Left lung (tissue), 4 donors: ENCODE measurements at regions not wholly inside any gene's neighbourhood (a gene's known extent, or its start where the extent isn't known, plus 50 kb on each side); places are given as distances from the start of the nearest gene placed in this dataset.

ENCODE experiments used
- ATAC-seq: fragments of 200-7000 bp; cut with Tn5 transposase; one replicate; pipeline ENCODE4 v1.9.1; 2020; ENCODE audit warnings: moderate library complexity
- DNase-seq, 4 donors: peaks; one replicate each; pipeline ENCODE4 v3.0.0-alpha.2; 2013 to 2020
- H3K27ac ChIP-seq, 2 donors: fragments of 200-600 bp; sonication (generic) in 1 of 2; one replicate each; pipeline versions ENCODE4 v1.5.0 to v1.8.0; 2020 to 2021
- H3K27me3 ChIP-seq, 2 donors: fragments of 200-600 bp; sonication (generic) in 1 of 2; one replicate each; pipeline versions ENCODE4 v1.5.0 to v1.8.0; 2020 to 2021
- H3K36me3 ChIP-seq, 2 donors: fragments of 200-600 bp; sonication (generic) in 1 of 2; one replicate each; pipeline versions ENCODE4 v1.5.0 to v1.8.0; 2020 to 2021
- H3K4me1 ChIP-seq, 2 donors: fragments of 200-600 bp; one replicate each; pipeline ENCODE4 v1.8.0; 2021
- H3K4me3 ChIP-seq, 2 donors: fragments of 200-600 bp; sonication (generic) in 1 of 2; one replicate each; pipeline versions ENCODE4 v1.5.0 to v1.8.0; 2020 to 2021; ENCODE audit warnings: mild to moderate bottlenecking in 1 of 2
- H3K9me3 ChIP-seq, 2 donors: fragments of 200-600 bp; sonication (generic) in 1 of 2; one replicate each; pipeline versions ENCODE4 v1.5.0 to v1.8.0; 2020 to 2021
- intact Hi-C, 2 donors: fragments of 100-400 bp; cut with DNase I; formaldehyde crosslinking; loops; one replicate each; pipeline versions ENCODE4 v1.11.2 to v1.14.2; 2022
- TF ChIP-seq, protein P1 (sequence below), 2 donors: fragments of 200-600 bp; sonication (generic) in 1 of 2; IDR thresholded peaks; one replicate each; pipeline versions ENCODE4 v1.5.0 to v1.8.0; 2021; ENCODE audit warnings: antibody characterized with exemption in 2 of 2
- donor health status: DM: no; HTN: yes; CAD: no.
- donor health status: DM: no; HTN: no; CAD: no.

- DNase-seq (no peak), ATAC-seq (no peak)
- Histone ChIP-seq H3K36me3 (no peaks in the 10 kb centered on the region), H3K27ac (no peak overlapping the region), H3K9me3 (no peaks in the 10 kb centered on the region), H3K4me3 (no peak overlapping the region), H3K4me1 (no peaks in the 10 kb centered on the region), H3K27me3 (no peaks in the 10 kb centered on the region)
- intact Hi-C loops: no loop called here
- TF ChIP-seq, protein P1, sequence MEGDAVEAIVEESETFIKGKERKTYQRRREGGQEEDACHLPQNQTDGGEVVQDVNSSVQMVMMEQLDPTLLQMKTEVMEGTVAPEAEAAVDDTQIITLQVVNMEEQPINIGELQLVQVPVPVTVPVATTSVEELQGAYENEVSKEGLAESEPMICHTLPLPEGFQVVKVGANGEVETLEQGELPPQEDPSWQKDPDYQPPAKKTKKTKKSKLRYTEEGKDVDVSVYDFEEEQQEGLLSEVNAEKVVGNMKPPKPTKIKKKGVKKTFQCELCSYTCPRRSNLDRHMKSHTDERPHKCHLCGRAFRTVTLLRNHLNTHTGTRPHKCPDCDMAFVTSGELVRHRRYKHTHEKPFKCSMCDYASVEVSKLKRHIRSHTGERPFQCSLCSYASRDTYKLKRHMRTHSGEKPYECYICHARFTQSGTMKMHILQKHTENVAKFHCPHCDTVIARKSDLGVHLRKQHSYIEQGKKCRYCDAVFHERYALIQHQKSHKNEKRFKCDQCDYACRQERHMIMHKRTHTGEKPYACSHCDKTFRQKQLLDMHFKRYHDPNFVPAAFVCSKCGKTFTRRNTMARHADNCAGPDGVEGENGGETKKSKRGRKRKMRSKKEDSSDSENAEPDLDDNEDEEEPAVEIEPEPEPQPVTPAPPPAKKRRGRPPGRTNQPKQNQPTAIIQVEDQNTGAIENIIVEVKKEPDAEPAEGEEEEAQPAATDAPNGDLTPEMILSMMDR (IDR thresholded peaks at IDR 0.05): no peak
Observed at GRCh38 chr10:113226399-113226798, 276.4 kb downstream of the TCF7L2 start.

DNA sequence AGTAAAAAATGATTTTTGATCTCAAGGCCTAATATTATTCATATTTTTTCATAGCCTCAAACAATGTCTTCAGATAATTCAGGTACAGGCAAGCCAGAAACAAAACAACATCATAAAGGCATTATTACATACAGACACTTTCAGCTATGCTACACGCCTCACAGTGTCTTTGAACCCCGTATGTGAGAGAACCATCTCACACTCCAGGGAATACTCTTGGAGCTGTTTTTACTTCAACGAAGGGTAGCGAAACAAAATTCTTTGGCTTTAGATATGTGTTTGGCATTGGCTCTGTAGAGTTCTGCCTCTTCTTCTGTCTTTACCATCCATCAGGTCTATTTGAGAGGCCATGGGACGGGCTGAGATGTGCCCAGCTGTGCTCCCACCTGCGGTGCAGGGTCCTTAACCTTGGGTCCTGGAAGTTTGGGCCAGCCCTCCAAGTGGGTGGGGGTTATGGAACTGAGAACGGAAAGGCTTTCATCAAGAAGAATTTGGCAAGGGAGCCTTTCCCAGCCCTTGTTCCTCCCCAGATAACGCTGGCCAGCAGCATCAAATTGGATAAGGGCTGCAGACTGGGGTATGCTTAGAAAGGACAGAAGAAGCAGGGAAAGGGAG is 276.9 kb downstream of the TCF7L2 start:
- ATAC-seq: no peak
- intact Hi-C loops: no loop called here
- no peak for DNase-seq
- TF ChIP-seq, protein P1 (IDR thresholded peaks at IDR 0.05): no peak
- no peaks in the 10 kb centered on the region for H3K9me3 ChIP-seq
- no peaks in the 10 kb centered on the region for H3K4me1 ChIP-seq
- H3K36me3 ChIP-seq: no peaks in the 10 kb centered on the region
- no peak overlapping the region for H3K4me3 ChIP-seq
- H3K27me3 ChIP-seq: no peaks in the 10 kb centered on the region
- H3K27ac ChIP-seq: no peak overlapping the region

DNA sequence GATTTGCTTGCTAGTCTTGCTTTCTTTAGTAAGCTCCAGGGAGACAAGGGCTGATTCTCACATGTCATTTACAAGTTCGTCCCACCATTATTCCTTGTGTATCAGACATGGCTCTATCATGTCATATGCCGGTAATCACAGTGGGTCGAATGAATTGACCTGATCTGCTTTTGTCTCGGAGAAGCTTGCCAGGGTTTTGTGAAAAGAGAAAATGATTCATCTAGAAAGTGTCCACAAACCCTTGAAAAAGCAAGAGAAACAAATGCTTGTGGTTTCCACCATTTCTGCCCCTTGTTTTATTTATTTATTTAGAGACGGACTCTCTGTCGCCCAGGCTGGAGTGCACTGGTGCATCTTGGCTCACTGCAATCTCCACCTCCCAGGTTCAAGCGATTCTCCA is 278.5 kb downstream of the TCF7L2 start:
- ATAC-seq: no peak
- no peaks in the 10 kb centered on the region for H3K9me3 ChIP-seq
- H3K27ac ChIP-seq: no peak overlapping the region
- TF ChIP-seq, protein P1 (IDR thresholded peaks at IDR 0.05): no peak
- intact Hi-C loops: no loop called here
- no peaks in the 10 kb centered on the region for H3K27me3 ChIP-seq
- H3K4me1 ChIP-seq: peaks cover 0 to 5% of the 10 kb centered on the region in 2 donors
- no peaks in the 10 kb centered on the region for H3K36me3 ChIP-seq
- H3K4me3 ChIP-seq: no peak overlapping the region
- no peak for DNase-seq

- H3K4me3 ChIP-seq: no peak overlapping the region
- no peak overlapping the region for H3K27ac ChIP-seq
- TF ChIP-seq, protein P1 (IDR thresholded peaks at IDR 0.05): no peak
- intact Hi-C loops: no loop called here
- peaks cover 0 to 5% of the 10 kb centered on the region in 2 donors for H3K4me1 ChIP-seq
- H3K27me3 ChIP-seq: no peaks in the 10 kb centered on the region
- H3K36me3 ChIP-seq: no peaks in the 10 kb centered on the region
- DNase-seq (no peak), ATAC-seq (no peak)
- H3K9me3 ChIP-seq: no peaks in the 10 kb centered on the region
Observed at GRCh38 chr10:113230011-113230610, 280.1 kb downstream of the TCF7L2 start.

DNA sequence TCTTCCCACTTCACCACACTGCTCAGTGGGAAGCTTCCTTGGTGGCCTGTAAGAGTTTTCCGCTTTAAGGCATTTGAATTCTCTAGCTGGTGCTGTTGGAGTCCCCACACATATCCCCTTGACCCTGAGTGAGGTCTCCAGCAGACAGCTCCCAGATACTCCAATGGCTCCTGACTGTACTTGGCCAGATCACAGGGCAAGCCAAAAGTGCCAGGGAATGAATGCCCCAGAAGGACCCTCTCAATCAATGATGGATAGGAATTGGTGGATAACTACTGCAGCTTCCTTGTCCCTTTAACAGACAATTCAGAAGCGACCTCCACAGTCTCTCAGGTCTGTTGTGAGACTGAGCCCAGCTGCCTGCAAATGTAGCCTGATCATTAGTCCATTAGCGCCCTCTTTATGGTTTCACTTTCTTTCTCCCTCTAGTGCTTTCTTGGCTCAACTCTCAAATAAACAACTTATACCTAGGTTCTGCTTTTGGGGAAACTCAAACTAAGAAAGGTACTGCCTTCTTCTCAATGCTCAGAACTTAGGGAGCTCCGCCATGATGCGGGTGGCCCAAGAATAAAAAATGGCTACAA is 283.0 kb downstream of the TCF7L2 start:
- intact Hi-C loops: no loop called here
- Histone ChIP-seq H3K4me3 (no peak overlapping the region), H3K9me3 (no peaks in the 10 kb centered on the region), H3K4me1 (peaks cover 0 to 5% of the 10 kb centered on the region in 2 donors), H3K36me3 (no peaks in the 10 kb centered on the region), H3K27me3 (no peaks in the 10 kb centered on the region), H3K27ac (no peak overlapping the region)
- TF ChIP-seq, protein P1 (IDR thresholded peaks at IDR 0.05): no peak
- ATAC-seq (peak; percentile 41), DNase-seq (no peak)
